ENCODE measurements at regions not wholly inside any gene's neighbourhood (a gene's known extent, or its start where the extent isn't known, plus 50 kb on each side); places are given as distances from the start of the nearest gene placed in this dataset.

DNA sequence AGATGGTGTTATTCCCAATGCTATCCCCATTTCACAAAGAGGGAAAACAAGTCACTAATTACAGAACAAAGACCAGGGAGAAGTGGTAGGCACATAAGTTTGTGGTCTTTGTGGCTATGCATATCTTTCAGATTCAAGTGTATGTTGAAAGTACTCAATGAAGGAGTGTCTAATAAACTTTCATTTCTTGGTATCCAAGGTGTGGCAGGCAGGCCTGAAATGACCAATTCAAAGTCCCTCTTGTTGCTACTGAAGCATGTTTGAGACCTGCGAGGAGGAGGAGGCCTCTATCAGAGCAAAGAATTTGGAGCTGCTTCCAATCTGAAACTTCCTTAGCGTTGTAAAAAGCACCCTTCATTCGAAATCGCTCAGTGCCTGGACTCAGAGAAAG lies 60.9 kb upstream of the KLF7 start:
- DNase-seq = no peak
- Histone ChIP-seq H2AK9ac (replicated peaks; ENCODE audit: low read depth, low read length, poor library complexity) (no peak overlapping the region), H2AFZ (replicated peaks; ENCODE audit: low read length, poor library complexity) (peak overlapping the region; percentile 80), H2BK20ac (ENCODE audit: low read depth, low read length) (peak overlapping the region; percentile 69), H3K14ac (replicated peaks; ENCODE audit: low read depth, low read length) (peak overlapping the region; percentile 74), H3K9ac (ENCODE audit: low read depth, low read length) (peak overlapping the region; percentile 16; the same call in 1 of the 2 replicates), H4K91ac (ENCODE audit: insufficient read depth, low read depth, low read length) (peak overlapping the region; percentile 1; the same call in 1 of the 2 replicates), H3K9me3 (ENCODE audit: control insufficient read depth, insufficient read depth, low read length) (no peaks in the 10 kb centered on the region), H3K4me1 (ENCODE audit: control insufficient read depth, insufficient read depth, low read length) (peaks cover 11% of the 10 kb centered on the region), H3K79me1 (ENCODE audit: low read depth in 1 of 2, low read length in 2 of 2) (peaks cover 0 to 4% of the 10 kb centered on the region in 2 experiments; a peak in 1 of 4 replicates), H3K4ac (ENCODE audit: low read depth, low read length) (peak overlapping the region; percentile 42; the same call in 1 of the 2 replicates), H3K56ac (ENCODE audit: extremely low read depth, insufficient read depth, low read length) (no peak overlapping the region), H3K4me2 (ENCODE audit: low read depth, low read length) (peak overlapping the region; percentile 70), H3K36me3 (ENCODE audit: control insufficient read depth, insufficient read depth, low read length) (no peaks in the 10 kb centered on the region), H3K18ac (ENCODE audit: low read depth, low read length) (peak overlapping the region; percentile 24; the same call in 1 of the 2 replicates), H3K27ac (ENCODE audit: insufficient read depth, low read length) (no peak overlapping the region), H3K4me3 (ENCODE audit: insufficient read depth, low read depth, low read length) (no peak overlapping the region), H2AK5ac (ENCODE audit: low read depth, low read length) (peak overlapping the region; percentile 81; the same call in 1 of the 2 replicates), H2BK15ac (ENCODE audit: low read depth, low read length) (peak overlapping the region; percentile 69; the same call in 1 of the 3 replicates), H3K27me3 (ENCODE audit: control insufficient read depth, insufficient read depth, low read length) (no peaks in the 10 kb centered on the region), H4K5ac (ENCODE audit: low read depth, low read length) (peak overlapping the region; percentile 52; the same call in 1 of the 2 replicates), H3K9me1 (ENCODE audit: insufficient read depth, low read length) (peaks cover 13% of the 10 kb centered on the region), H2BK120ac (ENCODE audit: low read depth, low read length) (peak overlapping the region; percentile 69), H4K8ac (ENCODE audit: low read depth in 2 of 2, low read length in 2 of 2) (peak overlapping the region; percentile 23 to 79), H2BK5ac (ENCODE audit: low read depth, low read length, poor library complexity, severe bottlenecking) (peak overlapping the region; percentile 17), H3K23ac (ENCODE audit: low read depth, low read length) (peak overlapping the region; percentile 14), H4K20me1 (ENCODE audit: insufficient read depth, low read length) (no peaks in the 10 kb centered on the region)
- intact Hi-C loops (cut with micrococcal nuclease) (no loop called here), dilution Hi-C loops (cut with HindIII; ENCODE audit: low sequenced_read_pairs, unreplicated experiment) (no loop called here), in situ Hi-C loops (cut with MboI; ENCODE audit: low sequenced_read_pairs) (no loop called here)
- ATAC-seq (ENCODE audit: low read depth) = no peak; the same call in 1 of the 2 replicates
- TF ChIP-seq, protein P1, sequence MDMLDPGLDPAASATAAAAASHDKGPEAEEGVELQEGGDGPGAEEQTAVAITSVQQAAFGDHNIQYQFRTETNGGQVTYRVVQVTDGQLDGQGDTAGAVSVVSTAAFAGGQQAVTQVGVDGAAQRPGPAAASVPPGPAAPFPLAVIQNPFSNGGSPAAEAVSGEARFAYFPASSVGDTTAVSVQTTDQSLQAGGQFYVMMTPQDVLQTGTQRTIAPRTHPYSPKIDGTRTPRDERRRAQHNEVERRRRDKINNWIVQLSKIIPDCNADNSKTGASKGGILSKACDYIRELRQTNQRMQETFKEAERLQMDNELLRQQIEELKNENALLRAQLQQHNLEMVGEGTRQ (IDR thresholded peaks at IDR 0.05; ENCODE audit: low read depth, low read length) = no peak
- TF ChIP-seq NFE2L2 (IDR thresholded peaks at IDR 0.05; ENCODE audit: low read depth, low read length) (no peak), SMC3 (IDR thresholded peaks at IDR 0.05; ENCODE audit: low read depth, low read length) (no peak), RCOR1 (IDR thresholded peaks at IDR 0.05; ENCODE audit: insufficient replicate concordance, low read length) (no peak), RFX5 (IDR thresholded peaks at IDR 0.05; ENCODE audit: low read depth, low read length) (no peak)
- TF ChIP-seq, protein P2, sequence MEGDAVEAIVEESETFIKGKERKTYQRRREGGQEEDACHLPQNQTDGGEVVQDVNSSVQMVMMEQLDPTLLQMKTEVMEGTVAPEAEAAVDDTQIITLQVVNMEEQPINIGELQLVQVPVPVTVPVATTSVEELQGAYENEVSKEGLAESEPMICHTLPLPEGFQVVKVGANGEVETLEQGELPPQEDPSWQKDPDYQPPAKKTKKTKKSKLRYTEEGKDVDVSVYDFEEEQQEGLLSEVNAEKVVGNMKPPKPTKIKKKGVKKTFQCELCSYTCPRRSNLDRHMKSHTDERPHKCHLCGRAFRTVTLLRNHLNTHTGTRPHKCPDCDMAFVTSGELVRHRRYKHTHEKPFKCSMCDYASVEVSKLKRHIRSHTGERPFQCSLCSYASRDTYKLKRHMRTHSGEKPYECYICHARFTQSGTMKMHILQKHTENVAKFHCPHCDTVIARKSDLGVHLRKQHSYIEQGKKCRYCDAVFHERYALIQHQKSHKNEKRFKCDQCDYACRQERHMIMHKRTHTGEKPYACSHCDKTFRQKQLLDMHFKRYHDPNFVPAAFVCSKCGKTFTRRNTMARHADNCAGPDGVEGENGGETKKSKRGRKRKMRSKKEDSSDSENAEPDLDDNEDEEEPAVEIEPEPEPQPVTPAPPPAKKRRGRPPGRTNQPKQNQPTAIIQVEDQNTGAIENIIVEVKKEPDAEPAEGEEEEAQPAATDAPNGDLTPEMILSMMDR (conservative IDR thresholded peaks at IDR 0.05; ENCODE audit: low read depth, low read length) = no peak
- CTCF ChIA-PET = interaction anchor here (0.9 to 1.4 kb wide), 2 partner anchors 27 to 60 kb away, joined by 4 to 5 read pairs; partner anchors contain the start of gene KLF7
- no CpG with 5 or more reads among the region's 4 CpGs for WGBS, 2 experiments (ENCODE audit: extremely low coverage in 2 of 2, insufficient read length in 1 of 2)
- BruUV-seq (replicated peaks) = no TSS peak
- POLR2A ChIA-PET (ENCODE audit: unreplicated experiment) = interaction anchor here (0.8 kb wide), 1 partner anchor 260 kb away, joined by 16 read pairs; no protein-coding TSS in a partner anchor

Data from IMR-90 (cell line).